CD4-positive, alpha-beta T cell treated with Interleukin-2 at 100 ng/mL for 4 hours (primary cell): ENCODE measurements at regions not wholly inside any gene's neighbourhood (a gene's known extent, or its start where the extent isn't known, plus 50 kb on each side); places are given as distances from the start of the nearest gene placed in this dataset.

ENCODE experiments used
- DNase-seq: peaks from one replicate; pipeline ENCODE4 v3.0.0-alpha.2; 2020; ENCODE audit warnings: low spot score

- DNase-seq: no peak
These were observed 132.3 kb upstream of the PWP1 start for GRCh38 chr12:107553211-107553765.

GRCh38 chr12:107554941-107555340 is 130.7 kb upstream of the PWP1 start:
- no peak for DNase-seq

- DNase-seq: no peak
These were observed 128.6 kb upstream of the PWP1 start for GRCh38 chr12:107557026-107557425.

- no peak for DNase-seq
These were observed 128.0 kb upstream of the PWP1 start for GRCh38 chr12:107557589-107558100.

- DNase-seq: no peak
These were observed 127.3 kb upstream of the PWP1 start for GRCh38 chr12:107558141-107558815.

- no peak for DNase-seq
These were observed 126.7 kb upstream of the PWP1 start for GRCh38 chr12:107558816-107559382.

- no peak for DNase-seq
These were observed 125.3 kb upstream of the PWP1 start for GRCh38 chr12:107560165-107560898.

GRCh38 chr12:107560899-107561285 is 124.7 kb upstream of the PWP1 start:
- DNase-seq: no peak

- DNase-seq: no peak
These were observed 120.7 kb upstream of the PWP1 start for GRCh38 chr12:107564946-107565345.

- no peak for DNase-seq
These were observed 120.0 kb upstream of the PWP1 start for GRCh38 chr12:107565551-107565950.

- no peak for DNase-seq
These were observed 117.6 kb upstream of the PWP1 start for GRCh38 chr12:107567876-107568619.

GRCh38 chr12:107568718-107569117 is 116.9 kb upstream of the PWP1 start:
- DNase-seq: no peak

- no peak for DNase-seq
These were observed 114.9 kb upstream of the PWP1 start for GRCh38 chr12:107570721-107571120.

GRCh38 chr12:107571492-107571891 is 114.1 kb upstream of the PWP1 start:
- DNase-seq: no peak

GRCh38 chr12:107574691-107575090 is 110.9 kb upstream of the PWP1 start:
- no peak for DNase-seq

GRCh38 chr12:107580750-107581618 is 104.6 kb upstream of the PWP1 start:
- DNase-seq: no peak

- DNase-seq: no peak
These were observed 104.0 kb upstream of the PWP1 start for GRCh38 chr12:107581619-107582015.

GRCh38 chr12:107583551-107583950 is 102.0 kb upstream of the PWP1 start:
- DNase-seq: no peak

- DNase-seq: no peak
These were observed 101.0 kb upstream of the PWP1 start for GRCh38 chr12:107584563-107584962.

GRCh38 chr12:107586256-107586970 is 99.2 kb upstream of the PWP1 start:
- no peak for DNase-seq

GRCh38 chr12:107590413-107590812 is 95.2 kb upstream of the PWP1 start:
- DNase-seq: no peak
